GM21576 (cell line): ENCODE measurements at regions not wholly inside any gene's neighbourhood (a gene's known extent, or its start where the extent isn't known, plus 50 kb on each side); places are given as distances from the start of the nearest gene placed in this dataset.
"Not testable (repeated sequence)": the region's sequence is repeated elsewhere in the genome, so short reads cannot be mapped to it uniquely, and the experiment has no call there.

Experiments
- ATAC-seq: cut with Tn5 transposase; IDR thresholded peaks from one replicate; pipeline ENCODE4 v1.9.1; 2021; ENCODE audit warnings: mild to moderate bottlenecking, moderate library complexity; ENCODE audit not compliant: unreplicated experiment

DNA sequence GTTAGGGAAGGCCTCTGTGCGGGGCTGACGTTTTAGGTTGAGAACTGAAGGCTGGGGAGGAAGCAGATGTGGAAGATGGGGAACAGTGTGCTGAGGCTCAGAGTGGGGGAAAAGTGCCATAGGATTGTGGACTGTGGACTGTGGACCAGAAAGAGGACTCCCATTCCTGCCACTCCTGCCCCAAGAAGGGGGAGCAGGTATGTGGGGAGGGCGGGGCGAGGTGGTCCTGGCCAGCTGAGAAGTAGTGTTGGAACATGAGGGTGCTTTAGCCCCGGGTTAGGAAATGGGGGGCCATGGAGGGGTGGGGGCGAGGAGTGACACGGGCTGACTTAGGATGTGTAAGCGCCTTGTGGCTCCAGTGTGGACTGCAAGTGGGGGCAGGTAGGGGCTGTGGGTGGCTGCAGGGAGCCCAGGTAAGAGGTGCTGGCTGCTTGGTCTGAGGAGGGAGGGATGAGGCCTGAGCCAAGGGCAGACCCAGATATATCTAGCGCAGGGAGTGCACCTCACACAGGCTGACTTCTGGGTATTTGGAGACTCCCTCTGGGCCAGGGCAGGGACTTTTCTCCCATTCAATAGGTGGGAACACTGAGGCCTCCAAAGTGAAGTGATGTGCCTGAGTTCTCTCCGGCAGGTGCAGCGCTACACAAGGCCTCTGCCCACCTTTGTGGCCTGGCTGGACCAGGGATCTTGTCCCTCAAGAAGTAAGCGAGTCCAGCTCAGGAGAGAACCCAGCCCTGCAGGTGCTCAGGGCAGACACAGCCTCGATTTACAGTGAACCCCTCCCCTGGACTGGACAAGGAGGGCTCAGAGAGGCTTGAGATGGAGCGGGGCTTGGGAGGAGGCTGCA, 76.6 kb upstream of the TOX2 start:
- no peak for ATAC-seq

- ATAC-seq, result no peak
Measured at GRCh38 chr20:43836790-43837189, 77.9 kb upstream of the TOX2 start.

DNA sequence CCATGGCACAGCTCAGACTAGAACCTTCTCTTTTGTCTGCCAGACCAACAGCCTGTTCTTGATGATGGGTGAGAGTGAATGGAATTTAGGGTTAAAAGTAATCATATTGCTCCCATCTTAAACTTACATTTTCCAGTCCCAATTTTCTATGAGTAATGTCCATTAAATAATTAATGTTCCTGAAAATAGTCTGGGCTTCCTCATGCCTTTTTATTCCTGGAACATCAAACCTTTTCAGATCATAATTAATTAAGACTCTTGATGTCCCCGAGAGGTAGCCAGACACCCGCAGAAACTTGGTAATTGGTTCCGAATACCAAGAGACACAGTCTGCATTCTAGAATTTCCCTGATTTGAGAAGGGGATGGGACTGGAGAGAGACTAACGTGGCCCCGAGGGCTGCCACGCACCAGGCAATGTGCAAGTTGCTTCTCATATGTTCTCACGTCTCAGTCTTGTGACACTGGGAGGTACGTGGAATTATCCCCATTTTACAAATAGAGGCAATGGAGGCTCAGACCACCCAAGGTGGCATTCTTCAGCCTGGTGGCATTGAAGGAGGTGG, 78.6 kb upstream of the TOX2 start:
- ATAC-seq, result no peak

GRCh38 chr20:43833511-43834395, 80.9 kb upstream of the TOX2 start:
- no peak for ATAC-seq

- ATAC-seq, result no peak
Measured at GRCh38 chr20:43832961-43833360, 81.7 kb upstream of the TOX2 start.

DNA sequence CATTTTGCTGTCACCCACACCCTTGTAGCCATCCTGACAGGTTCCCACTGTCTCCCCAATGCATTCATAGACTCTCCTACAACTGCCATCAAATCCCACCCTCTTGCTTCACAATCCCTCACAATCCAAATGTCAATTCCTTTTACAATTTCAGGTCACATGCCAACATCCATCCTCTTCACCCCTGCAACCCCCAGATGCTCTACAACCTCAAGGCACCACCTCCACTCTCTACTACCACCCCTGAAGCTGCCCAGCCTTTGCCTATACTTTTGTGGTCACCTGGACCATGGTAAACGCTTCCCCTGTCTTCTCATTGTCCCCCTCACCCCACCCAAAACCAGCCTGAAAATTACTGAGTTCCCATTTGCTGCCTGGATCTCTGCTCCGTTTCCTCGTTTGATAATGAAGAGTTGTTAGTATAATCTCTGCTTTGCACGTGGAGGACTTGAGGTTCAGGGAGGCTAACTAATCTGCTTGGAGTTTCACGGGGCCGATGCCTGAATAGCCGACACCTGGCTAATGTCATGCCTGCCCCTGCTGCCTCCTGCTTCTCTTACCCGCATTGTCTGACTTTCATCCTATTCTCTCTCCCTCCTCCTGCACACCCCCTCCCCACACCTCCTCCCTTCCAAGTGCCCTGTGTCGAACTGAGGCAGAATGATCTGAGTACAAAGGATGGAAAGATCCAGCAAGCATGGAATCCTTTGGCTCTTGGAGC, 82.4 kb upstream of the TOX2 start:
- no peak for ATAC-seq

DNA sequence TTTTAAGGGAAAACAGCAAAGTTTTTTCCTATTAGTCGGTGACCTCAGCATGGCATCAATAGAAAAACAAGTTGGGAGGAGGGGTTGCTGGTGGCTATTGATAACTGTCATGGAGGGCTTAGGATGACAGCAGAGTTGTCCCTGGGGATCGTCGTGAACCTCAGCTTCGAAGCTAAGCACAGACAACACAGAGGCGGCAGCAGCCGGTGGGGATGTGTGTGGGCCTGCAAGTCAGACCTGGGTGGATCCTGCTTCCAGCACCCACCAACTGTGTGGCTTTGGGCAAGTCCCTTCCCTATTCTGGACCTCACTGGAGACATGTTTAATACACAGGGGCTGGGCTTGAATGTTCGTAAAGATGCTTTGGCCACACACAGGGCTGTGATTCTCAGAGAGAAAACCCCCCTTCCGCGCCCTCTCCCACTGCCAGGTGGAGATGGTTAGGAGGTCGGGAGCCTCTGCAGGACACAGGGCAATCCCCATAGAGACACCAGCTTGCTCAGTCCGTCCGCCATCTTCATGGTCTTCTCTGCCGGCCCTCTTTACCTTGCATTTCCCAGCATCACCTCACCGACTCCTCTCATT, 83.1 kb upstream of the TOX2 start:
- ATAC-seq, result no peak

- ATAC-seq, result no peak
Measured at GRCh38 chr20:43830883-43831282, 83.8 kb upstream of the TOX2 start.

- ATAC-seq, result no peak
Measured at GRCh38 chr20:43829951-43830690, 84.5 kb upstream of the TOX2 start.

- ATAC-seq, result no peak
Measured at GRCh38 chr20:43827940-43828562, 86.6 kb upstream of the TOX2 start.

DNA sequence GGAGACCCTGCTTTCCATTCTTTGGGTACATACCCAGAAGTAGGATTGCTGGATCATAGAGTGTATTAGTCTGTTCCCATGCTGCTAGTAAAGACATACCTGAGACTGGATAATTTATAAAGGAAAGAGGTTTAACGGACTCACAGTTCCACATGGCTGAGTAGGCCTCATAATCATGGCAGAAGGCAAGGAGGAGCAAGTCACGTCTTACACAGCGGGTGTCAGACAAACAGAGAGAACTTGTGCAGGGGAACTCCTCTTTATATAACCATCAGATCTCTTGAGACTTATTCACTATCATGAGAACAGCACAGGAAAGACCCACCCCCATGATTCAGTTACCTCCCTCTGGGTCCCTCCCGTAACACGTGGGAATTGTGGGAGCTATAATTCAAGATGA, 87.7 kb upstream of the TOX2 start:
- not testable (repeated sequence) for ATAC-seq

DNA sequence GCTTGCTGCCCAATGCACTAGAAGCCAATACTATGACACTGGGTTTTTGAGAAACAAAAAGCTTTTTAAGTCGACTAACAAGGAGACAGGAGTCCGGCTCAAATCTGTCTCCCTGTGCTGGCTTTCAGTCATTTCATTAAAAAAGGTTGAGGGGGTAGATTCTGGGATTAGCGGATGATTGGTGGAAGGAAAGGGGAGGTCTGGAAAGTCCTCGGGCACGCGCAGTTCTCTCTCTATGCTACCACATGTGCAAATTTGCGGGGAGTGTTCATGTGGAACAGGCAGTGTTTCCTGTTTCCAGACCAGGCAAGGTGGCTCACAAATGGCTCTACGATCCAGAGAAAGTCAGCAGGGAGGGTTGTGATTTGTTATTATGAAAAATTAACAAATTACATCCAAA, 89.1 kb upstream of the TOX2 start:
- ATAC-seq, result no peak

- ATAC-seq, result no peak
Measured at GRCh38 chr20:43825051-43825402, 89.6 kb upstream of the TOX2 start.

GRCh38 chr20:43824309-43825050, 90.2 kb upstream of the TOX2 start:
- no peak for ATAC-seq

DNA sequence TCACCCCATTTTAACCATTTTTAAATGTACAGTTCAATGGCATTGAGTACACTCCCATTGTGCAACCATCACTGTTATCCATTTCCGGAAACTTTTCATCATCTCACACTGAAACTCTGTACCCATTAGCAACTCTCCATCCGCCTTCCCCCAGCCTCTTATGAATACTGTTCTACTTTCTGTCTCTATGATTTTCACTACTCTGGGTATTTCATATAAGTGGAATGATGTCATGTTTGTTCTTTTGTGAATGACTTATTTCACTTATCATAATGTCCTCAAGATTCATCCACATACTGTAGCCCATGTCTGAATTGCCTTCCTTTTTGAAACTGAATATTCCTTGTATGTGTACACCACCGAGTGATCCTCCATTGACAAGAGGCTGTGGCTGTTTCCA, 92.9 kb upstream of the TOX2 start:
- no peak for ATAC-seq

GRCh38 chr20:43820731-43821330, 93.8 kb upstream of the TOX2 start:
- no peak for ATAC-seq

- ATAC-seq, result no peak
Measured at GRCh38 chr20:43812216-43812615, 85.4 kb upstream of the GTSF1L start.

DNA sequence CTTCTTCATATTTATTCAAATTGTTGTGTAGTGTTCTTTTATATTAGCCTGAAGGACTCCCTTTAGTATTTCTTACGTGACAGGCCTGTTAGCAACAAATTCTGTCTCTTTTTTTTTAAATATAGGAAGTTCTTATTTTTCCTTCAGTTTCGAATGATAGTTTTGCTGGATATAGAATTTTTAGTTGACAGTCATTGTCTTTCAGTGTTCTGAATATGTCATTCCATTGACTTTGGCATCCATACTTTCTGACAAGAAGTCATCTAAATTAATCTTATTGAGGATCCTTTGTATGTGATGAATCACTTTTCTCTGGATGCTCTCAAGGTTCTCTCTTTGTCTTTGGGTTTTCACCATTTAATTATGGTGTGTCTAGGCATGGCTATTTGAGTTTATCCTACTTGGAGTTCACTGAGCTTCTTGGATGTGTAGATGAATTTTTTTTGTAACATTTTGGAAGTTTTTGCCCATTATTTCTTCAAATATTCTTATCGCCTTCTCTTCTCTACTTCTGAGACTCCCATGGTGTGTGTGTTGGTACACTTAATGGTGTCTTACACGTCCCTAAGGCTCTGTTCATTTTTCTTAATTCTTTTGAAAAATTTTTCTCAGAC, 82.5 kb upstream of the GTSF1L start:
- ATAC-seq, result no peak
